Head of caudate nucleus (tissue), 42 donors: ENCODE measurements at regions not wholly inside any gene's neighbourhood (a gene's known extent, or its start where the extent isn't known, plus 50 kb on each side); places are given as distances from the start of the nearest gene placed in this dataset.
"Not testable (repeated sequence)": the region's sequence is repeated elsewhere in the genome, so short reads cannot be mapped to it uniquely, and the experiment has no call there.

Experiments
- DNase-seq, 42 donors: peaks; one replicate each; pipeline versions ENCODE4 v3.0.0 to v3.0.0-alpha.2; 2020 to 2021; ENCODE audit warnings: mixed read lengths in 7 of 42
- intact Hi-C: fragments of 100-400 bp; cut with DNase I; formaldehyde crosslinking; loops from one replicate; pipeline ENCODE4 v1.15.0; 2022

DNA sequence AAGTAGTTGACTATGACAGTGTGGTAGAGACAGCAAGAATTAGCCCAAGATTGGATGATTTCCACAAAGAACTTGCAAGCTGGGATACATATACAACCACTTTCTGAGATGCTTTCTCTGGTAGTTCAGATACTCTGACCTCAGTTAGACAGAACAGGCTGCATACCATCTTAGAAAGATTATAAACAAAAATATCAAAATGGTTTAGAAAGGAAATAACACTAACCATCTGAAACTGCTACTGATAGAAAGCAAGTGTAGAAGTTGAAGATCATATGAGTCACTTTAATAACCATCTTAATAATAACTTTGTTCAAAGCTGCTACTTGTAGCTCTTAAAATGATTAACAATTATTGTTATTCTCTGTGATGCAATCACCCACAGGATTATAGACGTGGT, 255.4 kb upstream of the TTC29 start:
- intact Hi-C loops = no loop called here
- no peak for DNase-seq

DNA sequence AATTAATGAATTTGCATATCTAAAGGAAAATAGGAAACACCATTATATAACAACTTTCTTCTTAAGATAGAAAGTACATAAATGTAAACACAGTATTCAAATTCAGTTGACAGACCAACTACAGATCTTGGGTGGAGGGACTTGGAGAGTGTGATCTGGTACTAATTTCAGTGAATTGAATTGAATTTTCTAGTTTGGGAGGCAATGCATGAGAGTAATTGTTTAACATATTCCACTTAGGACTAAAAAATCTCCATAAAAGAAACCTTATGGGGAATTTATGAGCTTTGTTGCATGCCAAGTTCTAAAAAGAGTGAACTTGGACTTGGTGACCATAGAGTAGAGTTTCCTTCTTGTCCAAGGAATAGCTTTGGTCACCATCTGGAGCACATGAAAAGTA, 261.1 kb upstream of the TTC29 start:
- DNase-seq = no peak
- intact Hi-C loops = no loop called here

DNA sequence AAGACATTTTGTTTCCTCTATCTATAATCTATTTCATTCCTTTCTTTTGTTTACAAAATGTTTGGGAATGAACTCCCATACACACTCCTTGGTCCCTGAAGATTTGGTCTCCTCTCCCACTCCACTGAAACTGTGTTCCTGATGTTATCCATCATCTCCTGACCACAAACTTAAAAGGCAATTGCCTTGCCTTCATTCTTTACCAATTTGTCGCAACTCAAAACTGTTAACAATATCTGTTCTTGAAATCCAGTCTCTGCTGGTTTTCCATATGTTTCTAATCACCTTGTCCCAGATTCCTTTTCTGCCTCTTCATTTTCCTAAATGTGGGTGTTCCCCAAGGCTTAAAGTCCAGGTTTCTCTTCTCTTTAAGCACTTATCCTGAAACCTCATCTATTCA, 262.2 kb upstream of the TTC29 start:
- no peak for DNase-seq
- intact Hi-C loops = no loop called here

- intact Hi-C loops = no loop called here
- no peak for DNase-seq
These were observed 263.2 kb upstream of the EDNRA start for GRCh38 chr4:147217655-147218054.

DNA sequence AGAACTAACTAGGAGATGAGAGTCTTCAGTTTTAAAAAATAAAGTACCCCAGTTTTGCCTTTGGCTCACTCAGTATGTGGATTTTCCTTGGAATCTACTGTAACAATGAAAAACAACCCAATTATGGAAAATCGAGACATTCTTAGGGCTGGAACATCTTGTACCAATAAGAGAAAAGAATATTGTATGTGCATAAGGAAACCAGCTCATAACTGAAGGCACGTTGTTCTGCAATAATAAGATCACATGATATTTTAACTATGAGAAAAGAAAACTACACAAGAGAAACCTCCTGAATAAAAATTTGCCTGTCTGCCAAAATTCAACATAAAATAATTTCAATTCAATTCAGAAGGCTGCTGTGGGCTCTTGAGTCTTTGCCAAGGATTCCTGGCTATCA, 261.8 kb upstream of the EDNRA start:
- intact Hi-C loops = no loop called here
- DNase-seq = no peak

GRCh38 chr4:147220833-147221232, 260.1 kb upstream of the EDNRA start:
- intact Hi-C loops = no loop called here
- DNase-seq = no peak

DNA sequence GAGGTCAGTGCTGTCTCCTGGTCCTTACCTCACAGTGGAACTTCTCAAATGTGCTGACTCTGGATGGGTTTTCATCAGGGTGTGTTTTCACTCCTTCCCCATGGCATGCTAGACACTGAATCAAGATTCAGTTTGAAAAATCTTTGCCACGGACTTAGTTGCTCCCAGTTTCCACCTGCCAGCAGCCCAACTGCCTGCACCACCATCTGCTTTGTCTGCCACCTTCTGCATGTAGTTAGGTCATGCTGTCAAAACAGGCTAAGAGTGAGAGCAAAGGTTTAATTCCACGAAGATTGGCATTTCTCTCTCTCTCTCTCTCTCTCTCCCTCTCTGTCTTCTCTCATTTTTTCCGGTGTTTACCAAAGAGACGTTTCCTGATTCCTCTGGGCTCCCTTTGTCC, 258.0 kb upstream of the EDNRA start:
- intact Hi-C loops = no loop called here
- no peak for DNase-seq

DNA sequence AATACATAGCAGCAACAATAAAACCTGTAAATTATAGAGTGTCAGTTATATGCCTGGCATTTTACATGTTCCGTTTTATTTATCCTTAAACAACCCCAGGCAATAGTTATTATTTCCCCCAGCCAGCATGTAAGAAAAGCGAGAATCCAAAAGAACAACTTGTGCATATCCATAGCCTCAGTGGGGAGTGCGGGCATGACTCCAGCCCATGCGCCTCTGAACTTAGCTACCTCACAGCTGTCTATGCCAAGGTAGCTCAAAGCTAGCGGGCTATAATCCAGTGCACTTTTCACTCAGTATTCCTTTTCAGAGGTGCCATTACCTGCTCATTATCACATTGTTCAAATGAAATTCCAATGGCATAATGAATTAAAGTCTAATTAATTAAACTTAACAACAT, 257.3 kb upstream of the EDNRA start:
- intact Hi-C loops = no loop called here
- DNase-seq = no peak

DNA sequence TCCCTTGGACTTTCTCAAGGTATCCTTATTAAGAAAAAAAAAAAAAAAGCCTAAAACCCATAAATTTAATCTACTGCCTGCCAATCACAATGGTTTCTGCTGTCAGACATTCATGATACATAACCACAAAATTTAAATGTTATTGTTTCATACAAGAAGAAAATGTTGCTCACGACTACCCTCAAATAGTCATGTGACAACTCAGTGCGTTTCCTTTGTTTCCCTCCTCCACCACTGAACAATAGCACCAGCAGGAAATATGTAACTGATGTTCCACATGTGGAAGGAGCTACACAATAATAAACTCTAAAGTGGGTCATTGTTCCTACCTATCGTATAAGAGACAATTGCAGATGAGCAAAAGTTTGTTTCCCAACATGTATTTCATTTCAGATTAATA, 244.1 kb upstream of the EDNRA start:
- intact Hi-C loops = no loop called here
- DNase-seq = no peak

DNA sequence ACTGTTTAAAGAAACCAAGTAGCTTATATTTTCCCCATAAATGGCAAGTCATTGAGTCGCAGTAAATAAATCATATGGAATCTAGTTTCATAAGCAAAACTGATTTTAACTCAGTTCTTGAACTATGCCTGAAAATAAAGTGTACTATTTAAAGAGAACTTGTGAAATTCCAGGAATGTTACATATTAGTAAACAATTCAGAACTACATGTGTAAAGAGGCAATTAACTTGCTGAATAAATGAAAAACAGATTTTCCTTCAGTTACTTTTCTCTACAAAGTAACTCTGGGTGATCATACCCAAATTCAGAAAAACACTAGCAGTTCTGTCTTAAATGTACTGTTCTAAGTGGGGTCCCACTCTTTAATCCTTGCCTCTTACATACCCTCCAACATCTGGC, 236.1 kb upstream of the EDNRA start:
- DNase-seq = no peak
- intact Hi-C loops = no loop called here

- intact Hi-C loops = no loop called here
- no peak for DNase-seq
These were observed 234.8 kb upstream of the EDNRA start for GRCh38 chr4:147246096-147246495.

DNA sequence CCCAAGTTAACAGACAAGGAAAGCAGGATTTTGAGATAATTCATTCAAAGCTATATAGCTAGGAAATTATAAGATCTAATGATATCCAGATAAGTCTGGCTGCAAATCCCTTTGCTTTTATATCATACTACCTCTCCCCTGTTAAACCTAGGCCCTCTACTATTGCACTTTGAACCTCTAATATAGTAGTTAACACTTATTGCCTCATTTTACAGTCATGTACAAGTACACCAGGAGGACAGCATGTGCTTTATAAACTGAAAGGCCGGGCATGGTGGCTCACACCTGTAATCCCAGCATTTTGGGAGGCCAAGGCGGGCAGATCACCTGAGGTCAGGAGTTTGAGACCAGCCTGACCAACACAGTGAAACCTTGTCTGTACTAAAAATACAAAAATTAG, 234.4 kb upstream of the EDNRA start:
- intact Hi-C loops, DNase-seq: not testable (repeated sequence)

DNA sequence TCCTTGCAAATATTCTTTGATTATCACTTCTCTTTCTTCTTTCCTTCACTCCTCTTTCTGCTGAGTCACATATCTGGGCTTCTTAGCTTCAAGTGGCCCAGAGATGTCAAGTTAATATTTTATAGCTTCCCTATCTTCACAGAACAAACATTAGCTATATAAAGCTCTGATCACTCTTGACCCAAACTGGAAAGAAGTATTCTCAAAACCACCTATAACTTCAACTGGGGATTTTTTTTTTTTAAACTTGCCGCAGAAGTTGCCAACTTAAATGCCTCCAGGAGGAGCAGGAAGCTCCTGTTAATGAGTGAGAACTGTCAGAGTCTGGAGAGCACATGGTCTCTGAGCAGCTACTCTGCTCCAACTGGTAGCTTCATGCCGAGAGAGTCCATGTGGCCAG, 233.3 kb upstream of the EDNRA start:
- intact Hi-C loops = no loop called here
- no peak for DNase-seq

DNA sequence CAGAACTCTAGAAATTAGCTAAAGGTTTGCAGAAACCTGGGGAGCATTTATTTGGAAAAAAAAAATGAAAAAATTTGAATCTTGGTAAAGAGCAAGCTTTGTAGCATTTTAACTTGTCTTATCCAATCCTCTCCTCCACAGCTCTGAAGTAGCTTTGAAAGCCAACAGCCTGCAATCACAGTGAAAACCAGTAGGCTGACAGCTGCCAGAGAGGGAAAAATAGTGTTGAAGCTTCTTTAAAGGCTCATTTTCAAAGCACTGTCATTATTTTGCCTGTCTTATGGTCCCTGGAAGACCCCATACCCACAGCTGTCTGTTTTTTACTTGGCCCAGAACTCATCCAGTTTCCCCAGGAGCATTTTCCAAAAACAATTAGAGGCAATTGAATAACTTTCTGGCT, 230.8 kb upstream of the EDNRA start:
- intact Hi-C loops = no loop called here
- no peak for DNase-seq

DNA sequence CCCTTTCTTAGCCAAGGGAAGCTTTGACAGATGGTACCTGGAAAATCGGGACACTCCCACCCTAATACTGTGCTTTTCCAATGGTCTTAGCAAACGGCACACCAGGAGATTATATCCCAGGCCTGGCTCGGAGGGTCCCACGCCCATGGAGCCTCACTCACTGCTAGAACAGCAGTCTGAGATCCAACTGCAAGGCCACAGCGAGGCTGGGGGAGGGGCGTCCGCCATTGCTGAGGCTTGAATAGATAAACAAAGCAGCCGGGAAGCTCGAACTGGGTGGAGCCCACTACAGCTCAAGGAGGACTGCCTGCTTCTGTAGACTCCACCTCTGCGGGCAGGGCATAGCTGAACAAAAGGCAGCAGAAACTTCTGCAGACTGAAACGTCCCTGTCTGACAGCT, 225.6 kb upstream of the EDNRA start:
- DNase-seq, intact Hi-C loops: not testable (repeated sequence)

- intact Hi-C loops, DNase-seq: not testable (repeated sequence)
These were observed 221.6 kb upstream of the EDNRA start for GRCh38 chr4:147259271-147259670.

DNA sequence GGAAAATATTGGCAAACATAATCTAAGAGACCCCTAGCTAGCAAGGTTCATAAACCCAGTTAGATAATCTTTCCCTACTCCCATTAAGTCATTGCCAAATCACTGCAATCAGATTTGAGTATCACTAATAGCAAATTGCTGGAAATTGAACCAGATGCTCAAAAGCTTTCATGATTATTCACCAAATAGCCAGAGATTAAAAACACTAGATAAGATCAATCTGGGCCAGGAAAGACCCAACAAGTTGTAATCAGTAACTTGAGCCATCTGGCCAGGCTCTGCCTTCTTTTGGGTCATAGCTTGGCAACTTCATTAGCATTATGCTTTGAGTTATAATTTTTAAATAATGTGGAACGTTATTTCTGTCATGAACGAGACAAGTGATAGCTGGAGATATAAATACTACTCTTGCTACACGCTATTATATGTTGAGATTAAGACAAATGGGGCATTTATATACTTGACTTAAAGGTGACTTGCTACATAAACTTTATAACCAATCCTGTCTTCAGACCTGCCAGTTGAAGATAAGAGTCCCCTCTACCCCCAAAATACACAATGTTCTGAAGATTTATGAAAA, 196.6 kb upstream of the EDNRA start:
- intact Hi-C loops = no loop called here
- no peak for DNase-seq

DNA sequence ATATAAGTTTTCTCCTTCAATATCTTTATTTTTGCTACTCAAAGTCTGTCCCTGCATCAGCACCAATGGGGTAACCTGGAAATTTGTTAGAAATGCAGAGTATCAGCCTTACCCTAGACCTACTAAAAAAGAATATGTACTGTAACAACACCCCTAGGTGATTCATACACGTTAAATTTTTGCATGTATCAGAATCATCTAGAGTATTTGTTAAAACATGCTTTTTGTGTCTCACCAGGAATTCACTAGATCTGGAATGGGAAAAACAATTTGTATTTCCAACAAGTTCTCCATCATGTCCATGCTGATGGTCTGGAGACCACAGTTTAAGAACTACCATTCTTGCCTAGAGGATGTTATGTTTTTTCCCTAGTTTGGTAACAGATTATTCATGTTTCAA, 196.0 kb upstream of the EDNRA start:
- intact Hi-C loops = no loop called here

DNA sequence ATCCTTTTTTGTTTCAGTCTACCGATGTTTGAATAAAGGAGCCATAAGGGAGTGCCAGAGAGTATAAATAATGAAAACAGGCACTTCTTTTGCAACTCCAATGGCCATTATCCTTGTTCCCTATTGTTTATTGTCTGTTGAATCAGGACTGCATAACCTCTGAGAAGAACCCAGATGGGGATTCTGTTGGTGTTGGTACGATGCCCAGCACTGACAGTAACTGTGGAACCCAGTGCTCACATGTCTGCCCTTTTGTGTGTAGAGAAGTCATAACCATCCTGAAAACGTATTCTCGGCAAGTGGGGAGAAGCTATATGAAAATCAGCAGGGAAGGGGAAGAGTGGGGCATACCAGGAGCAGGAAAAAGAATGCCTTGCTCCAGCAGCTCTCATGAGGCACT, 195.1 kb upstream of the EDNRA start:
- peak in 26 of 42 donors; percentile 12 to 72 (median 45) for DNase-seq

More for the DNA sequence above, 196.0 kb upstream of the EDNRA start:
- no peak for DNase-seq

GRCh38 chr4:147286846-147287587, 193.9 kb upstream of the EDNRA start:
- no peak for DNase-seq
- intact Hi-C loops = no loop called here

More for the DNA sequence above, 195.1 kb upstream of the EDNRA start:
- intact Hi-C loops = no loop called here

GRCh38 chr4:147287588-147287890, 193.4 kb upstream of the EDNRA start:
- DNase-seq = no peak
- intact Hi-C loops = no loop called here
